ENCODE measurements at regions not wholly inside any gene's neighbourhood (a gene's known extent, or its start where the extent isn't known, plus 50 kb on each side); places are given as distances from the start of the nearest gene placed in this dataset.

- in situ Hi-C loops (cut with MboI; ENCODE audit: low sequenced_read_pairs): no loop called here
Observed at GRCh38 chr10:4775808-4776207, 50.2 kb upstream of the AKR1E2 start.

GRCh38 chr10:4772202-4772570 lies 53.8 kb upstream of the AKR1E2 start:
- in situ Hi-C loops (cut with MboI; ENCODE audit: low sequenced_read_pairs): loop anchor here (25.0 kb wide), 1 partner anchor 1535 kb away; no protein-coding TSS in a partner anchor

- in situ Hi-C loops (cut with MboI; ENCODE audit: low sequenced_read_pairs): loop anchor here (25.0 kb wide), 1 partner anchor 1534 kb away; no protein-coding TSS in a partner anchor
Observed at GRCh38 chr10:4771554-4772201, 54.3 kb upstream of the AKR1E2 start.

GRCh38 chr10:4770801-4771553 lies 55.0 kb upstream of the AKR1E2 start:
- in situ Hi-C loops (cut with MboI; ENCODE audit: low sequenced_read_pairs): loop anchor here (25.0 kb wide), 1 partner anchor 1534 kb away; no protein-coding TSS in a partner anchor

- in situ Hi-C loops (cut with MboI; ENCODE audit: low sequenced_read_pairs): loop anchor here (25.0 kb wide), 1 partner anchor 1531 kb away; no protein-coding TSS in a partner anchor
Observed at GRCh38 chr10:4768416-4768815, 57.6 kb upstream of the AKR1E2 start.

- in situ Hi-C loops (cut with MboI; ENCODE audit: low sequenced_read_pairs): loop anchor here (25.0 kb wide), 1 partner anchor 1530 kb away; no protein-coding TSS in a partner anchor
Observed at GRCh38 chr10:4767033-4767814, 58.8 kb upstream of the AKR1E2 start.

GRCh38 chr10:4766454-4766853 lies 59.6 kb upstream of the AKR1E2 start:
- in situ Hi-C loops (cut with MboI; ENCODE audit: low sequenced_read_pairs): loop anchor here (25.0 kb wide), 1 partner anchor 1529 kb away; no protein-coding TSS in a partner anchor

GRCh38 chr10:4765428-4765827 lies 60.6 kb upstream of the AKR1E2 start:
- in situ Hi-C loops (cut with MboI; ENCODE audit: low sequenced_read_pairs): loop anchor here (25.0 kb wide), 1 partner anchor 1528 kb away; no protein-coding TSS in a partner anchor

- in situ Hi-C loops (cut with MboI; ENCODE audit: low sequenced_read_pairs): loop anchor here (25.0 kb wide), 1 partner anchor 1527 kb away; no protein-coding TSS in a partner anchor
Observed at GRCh38 chr10:4763960-4764428, 62.0 kb upstream of the AKR1E2 start.

GRCh38 chr10:4763513-4763912 lies 62.5 kb upstream of the AKR1E2 start:
- in situ Hi-C loops (cut with MboI; ENCODE audit: low sequenced_read_pairs): loop anchor here (25.0 kb wide), 1 partner anchor 1526 kb away; no protein-coding TSS in a partner anchor

- in situ Hi-C loops (cut with MboI; ENCODE audit: low sequenced_read_pairs): loop anchor here (25.0 kb wide), 1 partner anchor 1521 kb away; no protein-coding TSS in a partner anchor
Observed at GRCh38 chr10:4758256-4758655, 67.8 kb upstream of the AKR1E2 start.

- in situ Hi-C loops (cut with MboI; ENCODE audit: low sequenced_read_pairs): loop anchor here (25.0 kb wide), 1 partner anchor 1518 kb away; no protein-coding TSS in a partner anchor
Observed at GRCh38 chr10:4755286-4755989, 70.6 kb upstream of the AKR1E2 start.

GRCh38 chr10:4754143-4754542 lies 71.9 kb upstream of the AKR1E2 start:
- in situ Hi-C loops (cut with MboI; ENCODE audit: low sequenced_read_pairs): loop anchor here (25.0 kb wide), 1 partner anchor 1517 kb away; no protein-coding TSS in a partner anchor

GRCh38 chr10:4751211-4751610 lies 74.8 kb upstream of the AKR1E2 start:
- in situ Hi-C loops (cut with MboI; ENCODE audit: low sequenced_read_pairs): loop anchor here (25.0 kb wide), 1 partner anchor 1514 kb away; no protein-coding TSS in a partner anchor

- in situ Hi-C loops (cut with MboI; ENCODE audit: low sequenced_read_pairs): no loop called here
Observed at GRCh38 chr10:4749271-4749574, 76.8 kb upstream of the AKR1E2 start.

- in situ Hi-C loops (cut with MboI; ENCODE audit: low sequenced_read_pairs): no loop called here
Observed at GRCh38 chr10:4748491-4749270, 77.3 kb upstream of the AKR1E2 start.

- in situ Hi-C loops (cut with MboI; ENCODE audit: low sequenced_read_pairs): no loop called here
Observed at GRCh38 chr10:4742217-4742616, 83.8 kb upstream of the AKR1E2 start.

GRCh38 chr10:4740471-4740870 lies 85.5 kb upstream of the AKR1E2 start:
- in situ Hi-C loops (cut with MboI; ENCODE audit: low sequenced_read_pairs): no loop called here

GRCh38 chr10:4736608-4737007 lies 89.4 kb upstream of the AKR1E2 start:
- in situ Hi-C loops (cut with MboI; ENCODE audit: low sequenced_read_pairs): no loop called here

Measured in HL-60/S4 treated with phorbol 12-myristate 13-acetate at 8.2 ng/mL for 4 days and 3 days (cell line).